Skeletal muscle tissue (tissue), 3 donors: ENCODE measurements at regions not wholly inside any gene's neighbourhood (a gene's known extent, or its start where the extent isn't known, plus 50 kb on each side); places are given as distances from the start of the nearest gene placed in this dataset.
"Not testable (repeated sequence)": the region's sequence is repeated elsewhere in the genome, so short reads cannot be mapped to it uniquely, and the experiment has no call there.

Experiments
- H3K27ac ChIP-seq: one replicate; pipeline ENCODE4 v1.7.0; 2013; ENCODE audit warnings: mild to moderate bottlenecking, low read depth, low read length, inconsistent platforms
- H3K27me3 ChIP-seq, 3 donors: one replicate each; pipeline ENCODE4 v1.7.0; 2013; ENCODE audit warnings: low read length in 3 of 3; ENCODE audit not compliant: control insufficient read depth in 3 of 3, insufficient read depth in 3 of 3
- H3K36me3 ChIP-seq, 3 donors: one replicate each; pipeline ENCODE4 v1.7.0; 2013; ENCODE audit warnings: low read length in 3 of 3; ENCODE audit not compliant: control insufficient read depth in 3 of 3, insufficient read depth in 3 of 3
- H3K4me1 ChIP-seq, 3 donors: one replicate each; pipeline ENCODE4 v1.7.0; 2013; ENCODE audit warnings: low read length in 3 of 3, mild to moderate bottlenecking in 3 of 3; ENCODE audit not compliant: control insufficient read depth in 3 of 3, insufficient read depth in 3 of 3
- H3K4me3 ChIP-seq, 3 donors: one replicate each; pipeline ENCODE4 v1.7.0; 2013; ENCODE audit warnings: low read length in 3 of 3
- H3K9ac ChIP-seq, 3 donors: one replicate each; pipeline ENCODE4 v1.7.0; 2013; ENCODE audit warnings: low read length in 3 of 3, mild to moderate bottlenecking in 3 of 3, moderate library complexity in 2 of 3, low read depth in 1 of 3
- H3K9me3 ChIP-seq, 3 donors: one replicate each; pipeline ENCODE4 v1.7.0; 2013; ENCODE audit warnings: low read length in 3 of 3; ENCODE audit not compliant: control insufficient read depth in 3 of 3
- donor health status: Osteomylitis.

GRCh38 chr6:81304466-81304865 is 448.0 kb downstream of the TENT5A start:
- Histone ChIP-seq H3K36me3 (no peaks in the 10 kb centered on the region), H3K4me1 (no peaks in the 10 kb centered on the region), H3K27me3 (no peaks in the 10 kb centered on the region), H3K9me3 (no peaks in the 10 kb centered on the region), H3K4me3 (no peak overlapping the region), H3K9ac (no peak overlapping the region), H3K27ac (no peak overlapping the region)

- Histone ChIP-seq H3K27me3 (no peaks in the 10 kb centered on the region), H3K9ac (no peak overlapping the region), H3K4me3 (no peak overlapping the region), H3K9me3 (no peaks in the 10 kb centered on the region), H3K36me3 (no peaks in the 10 kb centered on the region), H3K27ac (no peak overlapping the region), H3K4me1 (no peaks in the 10 kb centered on the region)
Measured at GRCh38 chr6:81300961-81301360, 451.5 kb downstream of the TENT5A start.

GRCh38 chr6:81298751-81299150 is 453.7 kb downstream of the TENT5A start:
- Histone ChIP-seq H3K27ac (no peak overlapping the region), H3K9ac (no peak overlapping the region), H3K4me1 (no peaks in the 10 kb centered on the region), H3K36me3 (no peaks in the 10 kb centered on the region), H3K4me3 (no peak overlapping the region), H3K27me3 (no peaks in the 10 kb centered on the region), H3K9me3 (no peaks in the 10 kb centered on the region)

- Histone ChIP-seq H3K36me3 (no peaks in the 10 kb centered on the region), H3K9ac (no peak overlapping the region), H3K27me3 (no peaks in the 10 kb centered on the region), H3K27ac (no peak overlapping the region), H3K4me1 (no peaks in the 10 kb centered on the region), H3K9me3 (no peaks in the 10 kb centered on the region), H3K4me3 (no peak overlapping the region)
Measured at GRCh38 chr6:81295310-81295709, 457.2 kb downstream of the TENT5A start.

GRCh38 chr6:81293896-81294295 is 458.6 kb downstream of the TENT5A start:
- Histone ChIP-seq H3K27ac (no peak overlapping the region), H3K4me1 (no peaks in the 10 kb centered on the region), H3K4me3 (no peak overlapping the region), H3K36me3 (no peaks in the 10 kb centered on the region), H3K9ac (no peak overlapping the region), H3K9me3 (no peaks in the 10 kb centered on the region), H3K27me3 (no peaks in the 10 kb centered on the region)

- Histone ChIP-seq H3K27ac (no peak overlapping the region), H3K9me3 (no peaks in the 10 kb centered on the region), H3K27me3 (no peaks in the 10 kb centered on the region), H3K4me1 (no peaks in the 10 kb centered on the region), H3K4me3 (no peak overlapping the region), H3K36me3 (no peaks in the 10 kb centered on the region), H3K9ac (no peak overlapping the region)
Measured at GRCh38 chr6:81289229-81289628, 463.3 kb downstream of the TENT5A start.

- Histone ChIP-seq H3K9ac (peak overlapping the region in 1 of 3 donors; percentile 13), H3K27ac (no peak overlapping the region)
Measured at GRCh38 chr6:81265106-81265505, 487.4 kb downstream of the TENT5A start.

GRCh38 chr6:81263531-81264168 is 488.8 kb downstream of the TENT5A start:
- no peak overlapping the region for H3K9ac ChIP-seq
- H3K9me3 ChIP-seq = no peaks in the 10 kb centered on the region
- no peaks in the 10 kb centered on the region for H3K36me3 ChIP-seq
- no peak overlapping the region for H3K4me3 ChIP-seq
- H3K4me1 ChIP-seq = no peaks in the 10 kb centered on the region
- H3K27me3 ChIP-seq = no peaks in the 10 kb centered on the region
- H3K27ac ChIP-seq = no peak overlapping the region

More at GRCh38 chr6:81265106-81265505, 487.4 kb downstream of the TENT5A start:
- H3K4me1 ChIP-seq = no peaks in the 10 kb centered on the region
- no peaks in the 10 kb centered on the region for H3K9me3 ChIP-seq
- no peaks in the 10 kb centered on the region for H3K27me3 ChIP-seq
- H3K4me3 ChIP-seq = peak overlapping the region; percentile 23 to 56 (median 54)
- H3K36me3 ChIP-seq = no peaks in the 10 kb centered on the region

- Histone ChIP-seq H3K9ac (no peak overlapping the region), H3K4me3 (no peak overlapping the region), H3K27ac (no peak overlapping the region), H3K27me3 (no peaks in the 10 kb centered on the region), H3K9me3 (no peaks in the 10 kb centered on the region), H3K36me3 (no peaks in the 10 kb centered on the region), H3K4me1 (no peaks in the 10 kb centered on the region)
Measured at GRCh38 chr6:81262656-81263055, 489.8 kb downstream of the TENT5A start.

- H3K36me3 ChIP-seq, H3K4me1 ChIP-seq, H3K9me3 ChIP-seq, H3K27me3 ChIP-seq, H3K4me3 ChIP-seq, H3K9ac ChIP-seq, H3K27ac ChIP-seq: not testable (repeated sequence)
Measured at GRCh38 chr6:81256223-81256622, 496.3 kb downstream of the TENT5A start.
